HG03521 (cell line): ENCODE measurements at regions not wholly inside any gene's neighbourhood (a gene's known extent, or its start where the extent isn't known, plus 50 kb on each side); places are given as distances from the start of the nearest gene placed in this dataset.

ENCODE experiments used
- ATAC-seq: cut with Tn5 transposase; IDR thresholded peaks from one replicate; pipeline ENCODE4 v1.9.1; 2021; ENCODE audit warnings: mild to moderate bottlenecking, moderate library complexity; ENCODE audit not compliant: unreplicated experiment

- no peak for ATAC-seq
Observed at GRCh38 chr3:186487819-186488218, 56.4 kb downstream of the CRYGS start.

GRCh38 chr3:186487037-186487436 is 57.1 kb downstream of the CRYGS start:
- no peak for ATAC-seq

GRCh38 chr3:186483611-186484340 is 60.4 kb downstream of the CRYGS start:
- no peak for ATAC-seq

GRCh38 chr3:186481526-186481925 is 62.7 kb downstream of the CRYGS start:
- no peak for ATAC-seq

GRCh38 chr3:186477876-186478275 is 66.3 kb downstream of the CRYGS start:
- ATAC-seq: no peak

GRCh38 chr3:186477033-186477432 is 67.1 kb downstream of the CRYGS start:
- no peak for ATAC-seq

GRCh38 chr3:186476541-186476940 is 67.6 kb downstream of the CRYGS start:
- no peak for ATAC-seq

GRCh38 chr3:186476044-186476468 is 68.1 kb downstream of the CRYGS start:
- ATAC-seq: no peak

- no peak for ATAC-seq
Observed at GRCh38 chr3:186473166-186473565, 71.0 kb downstream of the CRYGS start.

- no peak for ATAC-seq
Observed at GRCh38 chr3:186472456-186473008, 71.6 kb downstream of the CRYGS start.

- ATAC-seq: no peak
Observed at GRCh38 chr3:186471771-186472170, 72.4 kb downstream of the CRYGS start.

- no peak for ATAC-seq
Observed at GRCh38 chr3:186469525-186469924, 74.7 kb downstream of the CRYGS start.

GRCh38 chr3:186467969-186468368 is 76.2 kb downstream of the CRYGS start:
- no peak for ATAC-seq

GRCh38 chr3:186466391-186466974 is 77.7 kb downstream of the CRYGS start:
- no peak for ATAC-seq

- no peak for ATAC-seq
Observed at GRCh38 chr3:186465508-186465907, 78.7 kb downstream of the CRYGS start.

GRCh38 chr3:186464424-186465093 is 79.6 kb downstream of the CRYGS start:
- no peak for ATAC-seq

- ATAC-seq: no peak
Observed at GRCh38 chr3:186461141-186461540, 83.0 kb downstream of the CRYGS start.

- no peak for ATAC-seq
Observed at GRCh38 chr3:186459108-186459467, 85.1 kb downstream of the CRYGS start.

GRCh38 chr3:186458306-186459107 is 85.7 kb downstream of the CRYGS start:
- ATAC-seq: no peak

- no peak for ATAC-seq
Observed at GRCh38 chr3:186457236-186457635, 86.9 kb downstream of the CRYGS start.

- no peak for ATAC-seq
Observed at GRCh38 chr3:186456731-186457191, 87.4 kb downstream of the CRYGS start.
